ENCODE measurements at regions not wholly inside any gene's neighbourhood (a gene's known extent, or its start where the extent isn't known, plus 50 kb on each side); places are given as distances from the start of the nearest gene placed in this dataset.

- no peak for TF ChIP-seq POLR2A (IDR thresholded peaks at IDR 0.05; ENCODE audit: low read depth, low read length)
- TF ChIP-seq POLR2AphosphoS5 (IDR thresholded peaks at IDR 0.05; ENCODE audit: insufficient read depth, low read depth, low read length), result no peak
- no peak for TF ChIP-seq CTCF (IDR thresholded peaks at IDR 0.05; ENCODE audit: extremely low read depth in 1 of 2, insufficient read depth in 1 of 2, low read depth in 1 of 2, low read length in 2 of 2)
- no peak for TF ChIP-seq EZH2 (IDR thresholded peaks at IDR 0.05; ENCODE audit: borderline replicate concordance, low read depth, low read length, severe bottlenecking)
- no peak for TF ChIP-seq MYC (IDR thresholded peaks at IDR 0.05; ENCODE audit: low read depth, low read length)
- TF ChIP-seq GATA2 (IDR thresholded peaks at IDR 0.05; ENCODE audit: insufficient read depth, insufficient read length, low read depth, low read length), result no peak
- no peak for TF ChIP-seq MAX (IDR thresholded peaks at IDR 0.05; ENCODE audit: insufficient read depth, insufficient read length)
- TF ChIP-seq JUN (IDR thresholded peaks at IDR 0.05; ENCODE audit: borderline replicate concordance, insufficient read depth, insufficient read length, low read depth), result no peak
- no peak for TF ChIP-seq FOS (IDR thresholded peaks at IDR 0.05; ENCODE audit: borderline replicate concordance, insufficient read depth, low read length)
Measured at GRCh38 chrX:63471004-63471403, 119.9 kb upstream of the SPIN4 start.

All from endothelial cell of umbilical vein (primary cell).